Left renal pelvis (tissue), 4 donors: ENCODE measurements at regions not wholly inside any gene's neighbourhood (a gene's known extent, or its start where the extent isn't known, plus 50 kb on each side); places are given as distances from the start of the nearest gene placed in this dataset.

Experiments used
- DNase-seq, 4 donors: peaks; one replicate each; pipeline ENCODE4 v3.0.0-alpha.2; 2013; ENCODE audit warnings: low read depth in 4 of 4, low spot score in 3 of 4

- DNase-seq = no peak
These were observed 363.0 kb downstream of the FAT4 start for GRCh38 chr4:125677665-125678307.

GRCh38 chr4:125679989-125680388, 365.2 kb downstream of the FAT4 start:
- DNase-seq = no peak

GRCh38 chr4:125681240-125681639, 366.5 kb downstream of the FAT4 start:
- no peak for DNase-seq

- DNase-seq = no peak
These were observed 368.0 kb downstream of the FAT4 start for GRCh38 chr4:125682730-125683129.

GRCh38 chr4:125688841-125689240, 374.1 kb downstream of the FAT4 start:
- DNase-seq = no peak

GRCh38 chr4:125689805-125690204, 375.1 kb downstream of the FAT4 start:
- no peak for DNase-seq

GRCh38 chr4:125693228-125693627, 378.5 kb downstream of the FAT4 start:
- no peak for DNase-seq

GRCh38 chr4:125702406-125702805, 387.7 kb downstream of the FAT4 start:
- no peak for DNase-seq

GRCh38 chr4:125703443-125703842, 388.7 kb downstream of the FAT4 start:
- DNase-seq = no peak

GRCh38 chr4:125704726-125705125, 390.0 kb downstream of the FAT4 start:
- no peak for DNase-seq

GRCh38 chr4:125705681-125706080, 390.9 kb downstream of the FAT4 start:
- no peak for DNase-seq

- DNase-seq = no peak
These were observed 392.6 kb downstream of the FAT4 start for GRCh38 chr4:125707397-125707796.

- DNase-seq = no peak
These were observed 396.0 kb downstream of the FAT4 start for GRCh38 chr4:125710766-125711165.

GRCh38 chr4:125714049-125714448, 399.3 kb downstream of the FAT4 start:
- DNase-seq = no peak

GRCh38 chr4:125714845-125715244, 400.1 kb downstream of the FAT4 start:
- DNase-seq = no peak

GRCh38 chr4:125719987-125720386, 405.2 kb downstream of the FAT4 start:
- DNase-seq = no peak

GRCh38 chr4:125722009-125722408, 407.3 kb downstream of the FAT4 start:
- no peak for DNase-seq

- DNase-seq = no peak
These were observed 411.3 kb downstream of the FAT4 start for GRCh38 chr4:125725957-125726525.

- DNase-seq = no peak
These were observed 413.2 kb downstream of the FAT4 start for GRCh38 chr4:125727931-125728330.

GRCh38 chr4:125728568-125728967, 413.8 kb downstream of the FAT4 start:
- DNase-seq = no peak

- no peak for DNase-seq
These were observed 414.4 kb downstream of the FAT4 start for GRCh38 chr4:125729171-125729570.

GRCh38 chr4:125732632-125733031, 417.9 kb downstream of the FAT4 start:
- no peak for DNase-seq

- DNase-seq = no peak
These were observed 419.7 kb downstream of the FAT4 start for GRCh38 chr4:125734504-125734903.
